HG02885 (cell line): ENCODE measurements at regions not wholly inside any gene's neighbourhood (a gene's known extent, or its start where the extent isn't known, plus 50 kb on each side); places are given as distances from the start of the nearest gene placed in this dataset.
"Not testable (repeated sequence)": the region's sequence is repeated elsewhere in the genome, so short reads cannot be mapped to it uniquely, and the experiment has no call there.

Source experiments
- ATAC-seq: cut with Tn5 transposase; IDR thresholded peaks from one replicate; pipeline ENCODE4 v1.9.1; 2021; ENCODE audit warnings: mild to moderate bottlenecking; ENCODE audit not compliant: unreplicated experiment, poor library complexity

DNA sequence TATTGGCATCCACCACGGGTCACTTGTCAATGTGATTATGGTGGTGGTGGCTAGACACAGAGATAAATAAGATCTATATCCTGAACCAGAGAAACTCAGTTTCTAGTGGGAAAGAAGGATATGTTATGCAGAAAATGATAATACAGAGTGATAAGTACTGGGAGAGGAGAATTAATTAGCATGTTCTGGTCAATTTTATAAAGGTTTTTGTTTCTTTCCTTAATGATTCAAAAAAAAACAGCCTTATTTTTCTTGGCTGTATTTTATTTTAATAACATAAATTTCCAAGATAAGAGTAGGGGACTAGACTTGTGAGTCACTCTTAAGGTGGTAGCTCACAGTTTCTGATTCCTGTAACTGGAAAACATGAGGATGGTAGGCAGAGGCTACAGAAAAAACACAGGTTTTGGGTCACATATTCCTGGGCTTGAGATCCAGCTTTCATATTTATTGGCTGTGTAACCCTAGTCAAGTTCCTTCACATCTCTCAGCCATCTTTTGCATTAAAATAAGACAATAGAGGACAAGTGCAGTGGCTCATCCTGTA is 350.3 kb upstream of the RPS23 start:
- no peak for ATAC-seq

- not testable (repeated sequence) for ATAC-seq
Observed at GRCh38 chr5:82626905-82627591, 348.9 kb upstream of the RPS23 start.

DNA sequence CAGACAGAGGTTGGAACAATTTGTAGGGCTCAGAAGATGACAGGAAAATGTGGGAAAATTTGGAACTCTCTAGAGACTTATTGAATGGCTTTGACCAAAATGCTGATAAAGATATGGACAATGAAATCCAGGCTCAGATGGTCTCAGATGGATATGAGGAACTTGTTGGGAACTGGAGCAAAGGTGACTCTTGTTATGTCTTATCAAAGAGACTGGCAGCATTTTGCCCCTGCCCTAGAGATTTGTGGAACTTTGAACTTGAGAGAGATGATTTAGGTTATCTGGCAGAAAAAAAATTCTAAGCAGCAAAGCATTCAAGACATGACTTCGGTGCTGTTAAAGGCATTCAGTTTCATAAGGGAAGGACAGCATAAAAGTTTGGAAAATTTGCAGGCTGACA is 347.9 kb upstream of the RPS23 start:
- not testable (repeated sequence) for ATAC-seq

DNA sequence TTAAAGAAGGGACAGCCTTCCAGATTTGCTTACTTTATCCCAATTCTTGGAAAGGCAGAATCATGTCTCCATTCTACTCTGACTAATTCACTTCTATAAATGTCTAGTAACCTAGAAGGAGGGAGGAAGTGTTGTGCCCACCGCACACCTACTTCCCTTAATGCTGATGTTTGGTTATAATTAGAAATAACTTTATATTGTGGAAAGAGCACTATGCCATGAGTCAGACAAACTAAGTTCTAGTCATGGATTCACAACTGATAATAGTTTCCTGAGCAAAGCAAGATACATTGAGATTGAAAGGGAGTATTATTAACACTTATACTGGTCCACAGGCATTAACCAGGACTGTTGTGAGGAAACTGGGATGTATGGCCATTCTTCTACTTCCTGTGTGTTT is 345.9 kb upstream of the RPS23 start:
- no peak for ATAC-seq

DNA sequence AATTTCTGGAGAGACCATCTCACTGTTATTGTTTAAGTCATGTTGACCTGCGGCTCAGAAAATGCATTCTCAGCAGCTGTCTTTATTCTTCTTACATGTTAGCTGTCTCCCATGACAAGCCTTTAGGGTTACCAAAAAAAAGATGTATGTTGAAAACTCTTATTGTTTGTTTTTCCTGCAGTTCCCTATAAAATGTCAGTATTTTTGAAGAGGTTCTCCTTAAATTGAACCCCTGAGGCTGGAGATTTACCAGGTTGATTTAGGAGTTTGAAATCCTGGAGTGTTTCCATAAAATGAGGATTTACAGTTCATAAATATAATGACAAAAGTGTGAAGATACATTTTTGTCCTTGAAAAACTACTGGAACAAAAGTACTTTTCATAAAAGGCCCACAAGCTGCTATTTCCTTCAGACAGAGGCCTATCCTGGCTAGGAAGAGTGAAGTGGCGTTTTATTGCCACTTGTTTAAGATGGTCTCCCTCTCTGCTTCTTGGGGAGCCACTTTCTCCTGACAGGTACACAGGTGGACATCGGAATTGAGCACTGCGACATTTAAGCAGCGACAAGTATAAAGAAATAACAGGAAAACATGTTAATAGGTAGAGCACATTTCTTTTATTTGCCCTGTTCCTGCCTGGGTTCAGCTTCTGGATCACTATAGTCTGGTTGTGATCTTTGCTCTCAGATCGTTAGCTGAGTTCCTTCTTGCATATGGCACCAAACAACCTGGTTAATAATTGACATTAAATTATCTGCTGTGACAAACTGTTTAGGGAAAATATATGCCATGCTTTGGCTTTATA is 344.8 kb upstream of the RPS23 start:
- ATAC-seq, result no peak

- no peak for ATAC-seq
Observed at GRCh38 chr5:82622205-82622604, 344.1 kb upstream of the RPS23 start.

DNA sequence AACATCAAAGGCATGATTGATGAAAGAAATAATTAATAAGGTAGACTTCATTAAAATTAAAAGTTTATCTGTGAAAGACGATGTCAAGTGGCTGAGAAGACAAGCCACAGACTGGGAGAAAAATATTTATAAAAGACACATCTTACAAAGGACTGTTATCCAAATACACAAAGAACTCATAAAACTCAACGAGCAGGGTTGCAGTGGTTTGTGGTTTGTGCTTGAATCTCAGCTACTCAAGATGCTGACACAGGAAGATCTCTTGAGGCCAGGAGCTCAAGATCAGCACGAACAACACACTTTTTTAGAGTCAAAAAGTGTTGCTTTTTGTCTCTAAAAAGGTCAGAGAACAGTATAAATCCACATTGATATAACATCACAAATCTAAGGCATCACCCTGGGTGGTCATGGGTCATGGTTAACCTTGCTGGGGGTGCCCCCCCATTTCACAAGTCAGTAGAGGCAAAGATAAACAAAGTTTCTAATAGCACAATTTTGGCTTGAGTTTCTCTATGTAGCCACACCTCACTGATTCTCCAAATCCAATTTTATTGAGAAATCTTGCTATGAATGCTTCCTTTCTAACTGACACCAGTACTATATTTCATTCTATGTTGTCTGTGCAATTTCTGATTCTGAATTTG is 342.9 kb upstream of the RPS23 start:
- ATAC-seq, result no peak

- no peak for ATAC-seq
Observed at GRCh38 chr5:82619097-82619496, 340.9 kb upstream of the RPS23 start.

DNA sequence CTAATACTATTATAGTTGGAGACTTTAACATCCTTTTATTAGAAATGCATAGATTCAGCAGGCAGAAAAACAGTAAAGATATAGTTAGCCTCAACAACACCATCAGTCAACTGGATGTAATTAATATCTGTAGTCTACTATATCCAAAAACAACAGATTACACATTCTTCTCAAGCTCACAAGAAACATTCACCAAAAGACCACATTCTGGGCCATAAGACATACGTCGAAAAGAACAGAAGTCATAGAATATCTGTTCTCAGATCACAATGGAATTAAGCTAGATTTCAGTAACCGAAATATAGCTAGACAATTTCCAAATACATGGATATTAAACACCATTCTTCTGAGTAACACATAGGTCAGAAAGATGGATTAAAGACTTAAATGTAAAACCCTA is 336.6 kb upstream of the RPS23 start:
- ATAC-seq, result no peak

DNA sequence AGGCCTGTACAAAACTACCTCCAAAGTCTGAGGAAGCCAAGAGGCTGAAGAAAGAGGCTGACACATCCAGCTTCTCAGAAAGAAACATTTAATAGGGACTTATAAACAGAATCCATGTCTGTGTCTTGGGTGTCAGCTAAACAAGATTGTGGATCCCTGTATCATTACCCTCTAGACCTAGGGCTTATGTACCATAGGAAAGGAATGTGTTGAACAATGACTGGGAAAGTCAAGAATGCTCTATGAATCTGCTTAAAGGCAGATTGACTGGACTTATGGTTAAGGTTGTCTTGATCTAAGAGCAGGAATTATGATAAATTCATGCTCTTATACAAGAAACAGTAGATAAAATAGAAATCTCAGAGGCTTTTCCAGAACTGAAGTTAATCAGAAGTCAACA is 335.7 kb upstream of the RPS23 start:
- no peak for ATAC-seq

DNA sequence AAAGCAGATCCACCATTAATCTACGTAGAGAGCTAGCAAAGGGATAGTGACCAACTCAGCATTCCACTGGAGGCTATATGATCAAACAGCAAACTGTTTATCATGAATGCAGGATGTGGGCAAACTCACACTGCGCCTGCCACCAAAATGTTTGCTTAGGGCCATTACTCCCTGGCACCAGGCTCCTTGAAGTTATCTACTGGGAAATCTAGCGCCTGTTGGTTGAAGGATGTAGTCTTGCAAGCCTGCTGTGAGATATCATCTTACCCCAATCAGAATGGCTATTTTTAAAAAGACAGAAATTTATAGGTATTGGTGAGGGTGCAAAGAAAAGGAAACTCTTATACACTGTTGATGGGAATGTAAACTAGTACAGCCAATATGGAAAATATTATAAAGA is 332.5 kb upstream of the RPS23 start:
- no peak for ATAC-seq

- ATAC-seq, result no peak
Observed at GRCh38 chr5:82605441-82605973, 327.4 kb upstream of the RPS23 start.

DNA sequence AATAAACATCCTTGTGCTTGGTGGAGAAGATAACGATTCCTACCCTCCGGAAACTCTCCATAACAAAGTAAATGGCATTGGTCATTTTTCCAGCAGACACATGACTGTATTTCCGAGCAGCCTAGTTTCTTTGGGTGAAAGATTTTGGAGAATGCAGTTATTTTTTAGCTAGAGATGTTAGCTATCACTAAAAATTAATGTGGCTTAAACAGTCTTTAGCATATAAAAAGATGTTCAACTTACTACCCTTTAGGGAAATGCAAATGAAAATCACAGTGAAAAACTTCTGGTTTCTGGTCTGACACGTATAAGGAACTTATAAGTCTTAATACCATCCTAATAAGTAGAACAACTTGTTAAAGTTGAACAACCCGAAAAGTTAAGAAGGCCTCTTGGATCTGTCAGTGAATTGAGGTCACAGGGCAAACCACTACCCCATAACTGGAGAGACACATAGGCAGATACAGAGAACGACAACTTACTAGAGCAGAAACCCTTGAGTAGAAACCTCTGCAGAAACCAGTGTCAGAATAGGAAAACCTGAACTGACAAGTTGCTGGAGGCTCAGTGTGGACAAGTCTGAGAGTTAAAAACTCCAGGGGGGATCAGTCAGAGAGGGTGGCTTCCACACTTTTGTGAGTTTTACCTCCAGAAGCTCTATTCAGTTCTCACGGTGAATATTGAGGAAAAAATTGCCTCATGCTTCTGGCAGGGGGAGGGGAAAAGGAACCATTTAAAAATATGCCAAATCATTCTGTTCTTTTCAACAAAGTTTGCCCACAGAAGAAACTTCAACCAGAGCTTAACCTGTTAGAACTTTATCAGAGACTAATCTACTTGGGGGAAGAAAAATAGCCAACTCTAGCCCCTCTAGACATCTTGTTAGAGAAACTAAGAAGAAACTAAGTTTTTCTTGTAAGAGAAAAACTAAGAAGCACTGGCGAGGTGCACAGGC is 325.2 kb upstream of the RPS23 start:
- no peak for ATAC-seq

- no peak for ATAC-seq
Observed at GRCh38 chr5:82601861-82602260, 323.7 kb upstream of the RPS23 start.

GRCh38 chr5:82601077-82601476 is 322.9 kb upstream of the RPS23 start:
- no peak for ATAC-seq

DNA sequence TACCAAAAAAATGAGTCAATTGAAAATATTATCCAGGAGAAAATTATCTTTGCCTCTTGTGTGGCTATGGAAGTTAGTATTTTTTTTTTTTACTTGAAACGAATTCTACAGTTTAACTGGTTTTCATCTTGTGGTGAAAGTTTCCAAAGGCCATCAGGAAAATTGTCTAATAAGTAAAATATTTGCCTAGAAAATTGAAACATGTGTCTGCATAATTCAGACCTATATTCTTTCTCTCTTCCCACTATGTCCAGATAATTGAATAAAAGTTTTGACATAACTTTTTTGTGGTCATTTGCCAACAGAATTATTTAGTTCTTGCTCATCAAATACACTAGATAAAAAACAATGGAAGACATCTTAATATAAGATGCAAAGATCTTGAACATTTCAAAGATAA is 321.5 kb upstream of the RPS23 start:
- ATAC-seq, result no peak

GRCh38 chr5:82599030-82599429 is 320.9 kb upstream of the RPS23 start:
- no peak for ATAC-seq

- ATAC-seq, result no peak
Observed at GRCh38 chr5:82597437-82597836, 319.3 kb upstream of the RPS23 start.

DNA sequence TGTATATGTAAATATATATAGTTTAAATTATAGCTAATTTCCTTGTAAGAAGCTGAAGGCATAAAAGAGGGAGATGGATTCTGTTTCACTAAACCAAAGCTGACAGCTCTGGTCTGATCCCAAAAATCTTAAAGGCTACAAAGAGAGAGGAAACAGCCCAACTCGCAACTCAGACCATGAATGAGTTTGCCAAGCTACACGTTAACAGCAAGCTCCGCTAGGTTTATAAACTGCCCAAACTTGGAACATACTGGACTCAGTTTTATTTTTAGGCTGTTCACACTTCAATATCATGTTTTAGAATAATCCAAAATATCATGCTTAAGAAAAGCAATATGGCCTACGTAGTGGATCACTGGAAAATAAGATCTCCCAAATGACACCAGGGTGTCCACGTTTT is 318.3 kb upstream of the RPS23 start:
- no peak for ATAC-seq

- no peak for ATAC-seq
Observed at GRCh38 chr5:82595113-82595512, 317.0 kb upstream of the RPS23 start.
